ENCODE measurements at regions not wholly inside any gene's neighbourhood (a gene's known extent, or its start where the extent isn't known, plus 50 kb on each side); places are given as distances from the start of the nearest gene placed in this dataset.
A peak's percentile ranks its signal among the peaks of the same experiment; 100 is the strongest.

DNA sequence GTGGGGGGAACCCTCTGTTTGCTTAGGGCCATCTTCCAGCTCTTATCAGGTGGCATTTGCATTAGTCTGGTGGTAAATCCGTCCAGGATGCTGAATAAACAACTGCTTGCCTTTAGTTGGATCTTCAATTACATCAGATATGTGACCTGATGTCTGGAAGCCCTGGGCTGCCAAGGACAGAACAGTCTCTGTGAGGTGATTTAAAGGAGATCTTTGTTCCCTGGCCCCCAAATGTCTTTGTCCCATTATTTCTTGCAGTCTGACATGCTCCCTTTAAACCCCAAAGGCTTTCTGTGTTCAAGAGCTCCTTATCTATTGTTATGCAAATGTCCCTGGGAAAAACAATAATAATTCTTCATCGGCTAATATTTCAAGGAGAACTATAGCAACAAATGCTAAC, 84.6 kb upstream of the SPTLC3 start (continued):
- TF ChIP-seq, protein P1, sequence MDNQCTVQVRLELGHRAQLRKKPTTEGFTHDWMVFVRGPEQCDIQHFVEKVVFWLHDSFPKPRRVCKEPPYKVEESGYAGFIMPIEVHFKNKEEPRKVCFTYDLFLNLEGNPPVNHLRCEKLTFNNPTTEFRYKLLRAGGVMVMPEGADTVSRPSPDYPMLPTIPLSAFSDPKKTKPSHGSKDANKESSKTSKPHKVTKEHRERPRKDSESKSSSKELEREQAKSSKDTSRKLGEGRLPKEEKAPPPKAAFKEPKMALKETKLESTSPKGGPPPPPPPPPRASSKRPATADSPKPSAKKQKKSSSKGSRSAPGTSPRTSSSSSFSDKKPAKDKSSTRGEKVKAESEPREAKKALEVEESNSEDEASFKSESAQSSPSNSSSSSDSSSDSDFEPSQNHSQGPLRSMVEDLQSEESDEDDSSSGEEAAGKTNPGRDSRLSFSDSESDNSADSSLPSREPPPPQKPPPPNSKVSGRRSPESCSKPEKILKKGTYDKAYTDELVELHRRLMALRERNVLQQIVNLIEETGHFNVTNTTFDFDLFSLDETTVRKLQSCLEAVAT (IDR thresholded peaks at IDR 0.05): no peak
- no peak for TF ChIP-seq KHSRP (IDR thresholded peaks at IDR 0.05)

DNA sequence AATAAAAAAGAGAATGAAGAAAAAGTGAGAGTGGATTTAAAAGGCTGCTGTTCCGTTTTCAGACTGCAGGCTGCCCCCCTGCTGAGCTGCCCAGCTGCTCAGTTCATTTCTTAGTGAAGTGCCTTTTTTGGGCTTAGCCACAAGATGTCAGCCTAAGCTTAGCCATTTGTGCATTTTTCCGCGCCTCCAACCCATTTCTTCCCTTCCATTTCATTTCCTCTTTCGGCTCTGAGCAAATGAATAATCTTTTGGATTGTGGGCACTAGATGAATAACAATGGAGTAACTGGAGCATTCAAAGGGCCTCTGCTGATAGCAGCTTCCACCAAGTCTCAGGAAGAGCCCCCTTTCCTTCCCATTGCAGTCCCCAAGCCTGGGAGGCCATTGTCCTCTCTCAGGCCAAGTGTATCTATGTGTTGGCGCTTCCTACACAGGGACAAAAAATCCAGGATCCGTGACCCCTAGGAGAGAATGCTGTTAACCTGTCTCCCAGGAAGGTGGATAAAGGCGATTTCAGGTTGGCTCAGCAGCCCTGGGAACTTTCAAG, 83.5 kb upstream of the SPTLC3 start:
- no peaks in the 10 kb centered on the region for H3K27me3 ChIP-seq (ENCODE audit: control insufficient read depth in 2 of 2, insufficient read depth in 2 of 2, low read length in 2 of 2)
- no peaks in the 10 kb centered on the region for H3K9me1 ChIP-seq (ENCODE audit: control insufficient read depth, insufficient read depth, low read length)
- no peak for TF ChIP-seq EP300 (IDR thresholded peaks at IDR 0.05; ENCODE audit: low read length)
- no peak for TF ChIP-seq TEAD2 (tag; IDR thresholded peaks at IDR 0.05)
- TF ChIP-seq, protein P2, sequence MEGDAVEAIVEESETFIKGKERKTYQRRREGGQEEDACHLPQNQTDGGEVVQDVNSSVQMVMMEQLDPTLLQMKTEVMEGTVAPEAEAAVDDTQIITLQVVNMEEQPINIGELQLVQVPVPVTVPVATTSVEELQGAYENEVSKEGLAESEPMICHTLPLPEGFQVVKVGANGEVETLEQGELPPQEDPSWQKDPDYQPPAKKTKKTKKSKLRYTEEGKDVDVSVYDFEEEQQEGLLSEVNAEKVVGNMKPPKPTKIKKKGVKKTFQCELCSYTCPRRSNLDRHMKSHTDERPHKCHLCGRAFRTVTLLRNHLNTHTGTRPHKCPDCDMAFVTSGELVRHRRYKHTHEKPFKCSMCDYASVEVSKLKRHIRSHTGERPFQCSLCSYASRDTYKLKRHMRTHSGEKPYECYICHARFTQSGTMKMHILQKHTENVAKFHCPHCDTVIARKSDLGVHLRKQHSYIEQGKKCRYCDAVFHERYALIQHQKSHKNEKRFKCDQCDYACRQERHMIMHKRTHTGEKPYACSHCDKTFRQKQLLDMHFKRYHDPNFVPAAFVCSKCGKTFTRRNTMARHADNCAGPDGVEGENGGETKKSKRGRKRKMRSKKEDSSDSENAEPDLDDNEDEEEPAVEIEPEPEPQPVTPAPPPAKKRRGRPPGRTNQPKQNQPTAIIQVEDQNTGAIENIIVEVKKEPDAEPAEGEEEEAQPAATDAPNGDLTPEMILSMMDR (IDR thresholded peaks at IDR 0.05 in 2 of 3, conservative IDR thresholded peaks at IDR 0.05 in 1 of 3; ENCODE audit: insufficient read depth in 2 of 3, low read depth in 1 of 3, low read length in 3 of 3): peak; percentile 37 to 63 (median 62); a peak in 4 of 6 replicates
- TF ChIP-seq ZFPM2 (CRISPR knock-in tag; IDR thresholded peaks at IDR 0.05): no peak
- TF ChIP-seq, protein P3, sequence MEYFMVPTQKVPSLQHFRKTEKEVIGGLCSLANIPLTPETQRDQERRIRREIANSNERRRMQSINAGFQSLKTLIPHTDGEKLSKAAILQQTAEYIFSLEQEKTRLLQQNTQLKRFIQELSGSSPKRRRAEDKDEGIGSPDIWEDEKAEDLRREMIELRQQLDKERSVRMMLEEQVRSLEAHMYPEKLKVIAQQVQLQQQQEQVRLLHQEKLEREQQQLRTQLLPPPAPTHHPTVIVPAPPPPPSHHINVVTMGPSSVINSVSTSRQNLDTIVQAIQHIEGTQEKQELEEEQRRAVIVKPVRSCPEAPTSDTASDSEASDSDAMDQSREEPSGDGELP (CRISPR knock-in tag; IDR thresholded peaks at IDR 0.05; ENCODE audit: borderline replicate concordance): peak; percentile 52
- peak; percentile 60 to 61 for TF ChIP-seq RAD21 (CRISPR knock-in tag; conservative IDR thresholded peaks at IDR 0.05 in 1 of 2, IDR thresholded peaks at IDR 0.05 in 1 of 2)
- ATAC-seq: no peak
- no peaks in the 10 kb centered on the region for H3K79me2 ChIP-seq (ENCODE audit: control insufficient read depth, insufficient read depth, low read length)
- in situ Hi-C loops (cut with MboI) (no loop called here), intact Hi-C loops (cut with micrococcal nuclease) (loop anchor here (10.0 kb wide), 1 partner anchor 180 kb away; no protein-coding TSS in a partner anchor)
- H3K4me1 ChIP-seq (replicated peaks in 1 of 2; ENCODE audit: control insufficient read depth in 2 of 2, insufficient read depth in 2 of 2, low read length in 2 of 2): no peaks in the 10 kb centered on the region
- no peak overlapping the region for H3K4me3 ChIP-seq
- no peak for FAIRE-seq
- no peaks in the 10 kb centered on the region for H3K36me3 ChIP-seq (ENCODE audit: control insufficient read depth, insufficient read depth, low read length)
- H3K9ac ChIP-seq (ENCODE audit: insufficient read depth in 1 of 2, low read depth in 2 of 2, low read length in 2 of 2): no peak overlapping the region
- no peaks in the 10 kb centered on the region for H4K20me1 ChIP-seq (replicated peaks; ENCODE audit: control insufficient read depth, insufficient read depth, low read length)
- peak; percentile 7 to 24 (median 18) for DNase-seq (ENCODE audit: extremely low read depth in 1 of 4, low spot score in 3 of 4)
- H3K27ac ChIP-seq (ENCODE audit: extremely low read depth, low read depth, low read length): no peak overlapping the region
- WGBS (ENCODE audit: insufficient coverage, low coverage, missing lambda C conversion rate): 0% methylated on average over 4 of the region's 7 CpGs
- no peak overlapping the region for H3K4me2 ChIP-seq (ENCODE audit: insufficient read depth, low read length)
- no TSS peak for BruUV-seq (replicated peaks)
- CTCF ChIA-PET (ENCODE audit: low intra/inter-chr PET ratio): interaction anchor here (1.8 kb wide), 1 partner anchor 181 kb away, joined by 7 read pairs; no protein-coding TSS in a partner anchor
- no peaks in the 10 kb centered on the region for H3K9me3 ChIP-seq (replicated peaks; ENCODE audit: control insufficient read depth, insufficient read depth, low read depth, low read length)
- no peak overlapping the region for H2AFZ ChIP-seq (ENCODE audit: low read depth, low read length)
- POLR2A ChIA-PET: no interaction called here
